PC-3 (cell line): ENCODE measurements at regions not wholly inside any gene's neighbourhood (a gene's known extent, or its start where the extent isn't known, plus 50 kb on each side); places are given as distances from the start of the nearest gene placed in this dataset.

Experiments used
- ATAC-seq: fragments of 200-7000 bp; cut with Tn5 transposase; 2 replicates; pipeline ENCODE4 v1.9.1; 2020; ENCODE audit warnings: mild to moderate bottlenecking, moderate library complexity
- BruUV-seq: library from RNA; stranded (reverse); fragments of 400-500 nt; replicated peaks from 2 replicates; lab custom pipeline; 2021; lab: Mats Ljungman, UMichigan
- CTCF ChIA-PET: fragments of 300-600 bp; sonication (Branson Sonifier 250); formaldehyde crosslinking; loops from one replicate; lab custom pipeline; 2022; ENCODE audit warnings: antibody characterized with exemption; lab: Charles Lee
- POLR2A ChIA-PET: fragments of 300-600 bp; sonication (Branson Sonifier 250); formaldehyde crosslinking; loops from one replicate; lab custom pipeline; 2022; ENCODE audit warnings: antibody characterized with exemption; ENCODE audit not compliant: unreplicated experiment; lab: Charles Lee
- DNase-seq: peaks from one replicate; pipeline ENCODE4 v3.0.0-alpha.2; 2015
- H2AFZ ChIP-seq: fragments of 300-600 bp; sonication (generic); 2 replicates; pipeline ENCODE4 v1.6.0; 2016; ENCODE audit warnings: antibody characterized with exemption, low read length
- H3F3A ChIP-seq: fragments of 300-600 bp; sonication (generic); one replicate; pipeline ENCODE4 v1.6.0; 2017; ENCODE audit warnings: antibody characterized with exemption, low read length, control low read depth, mild to moderate bottlenecking; ENCODE audit not compliant: unreplicated experiment
- H3K27ac ChIP-seq: fragments of 300-600 bp; sonication (generic); 2 replicates; pipeline ENCODE4 v1.5.1; 2016; ENCODE audit warnings: mild to moderate bottlenecking, low read length
- H3K27me3 ChIP-seq: fragments of 300-600 bp; sonication (generic); 2 replicates; pipeline ENCODE4 v1.6.1; 2016; ENCODE audit warnings: low read length, mixed read lengths
- H3K36me3 ChIP-seq: fragments of 300-600 bp; sonication (generic); 2 replicates; pipeline ENCODE4 v1.6.1; 2016; ENCODE audit warnings: low read depth, mixed run types, low read length, mixed read lengths
- H3K4me1 ChIP-seq: fragments of 300-600 bp; sonication (generic); 2 replicates; pipeline ENCODE4 v1.5.1; 2016; ENCODE audit warnings: low read length; ENCODE audit not compliant: insufficient read depth
- H3K4me2 ChIP-seq: fragments of 300-600 bp; sonication (generic); 2 replicates; pipeline ENCODE4 v1.6.0; 2016; ENCODE audit warnings: low read length
- H3K4me3 ChIP-seq: fragments of 300-600 bp; sonication (generic); 2 replicates; pipeline ENCODE4 v1.5.1; 2016; ENCODE audit warnings: mild to moderate bottlenecking, low read length, mixed read lengths
- H3K79me2 ChIP-seq: fragments of 300-600 bp; sonication (generic); 2 replicates; pipeline ENCODE4 v1.6.1; 2017; ENCODE audit warnings: low read length, mixed read lengths
- H3K9ac ChIP-seq: fragments of 300-600 bp; sonication (generic); 2 replicates; pipeline ENCODE4 v1.6.0; 2016; ENCODE audit warnings: mild to moderate bottlenecking, low read length
- H3K9me2 ChIP-seq: fragments of 300-600 bp; sonication (generic); replicated peaks from 2 replicates; pipeline ENCODE4 v1.6.1; 2016; ENCODE audit warnings: mixed run types, low read length, mixed read lengths
- H3K9me3 ChIP-seq: fragments of 300-600 bp; sonication (generic); 2 replicates; pipeline ENCODE4 v1.6.1; 2016; ENCODE audit warnings: low read length, mixed read lengths
- H4K20me1 ChIP-seq: fragments of 300-600 bp; sonication (generic); 2 replicates; pipeline ENCODE4 v1.6.1; 2016; ENCODE audit warnings: low read length, mixed read lengths
- EZH2 ChIP-seq: fragments of 300-600 bp; sonication (generic); IDR thresholded peaks from one replicate; pipeline ENCODE4 v1.6.1; 2017; ENCODE audit warnings: antibody characterized with exemption, mild to moderate bottlenecking, low read length; ENCODE audit not compliant: unreplicated experiment
- EZH2phosphoT487 ChIP-seq: fragments of 300-600 bp; sonication (generic); IDR thresholded peaks from 2 replicates; pipeline ENCODE4 v1.6.1; 2018; ENCODE audit warnings: mild to moderate bottlenecking, antibody characterized with exemption, low read length, borderline replicate concordance
- intact Hi-C: fragments of 100-400 bp; cut with micrococcal nuclease; formaldehyde crosslinking; loops from 2 replicates; pipeline ENCODE4 v1.9.0; 2023
- TF ChIP-seq, protein P1 (sequence below): fragments of 300-600 bp; sonication (generic); conservative IDR thresholded peaks from 2 replicates; pipeline ENCODE4 v1.5.1; 2017; ENCODE audit warnings: antibody characterized with exemption, low read depth, mild to moderate bottlenecking, low read length

- no TSS peak for BruUV-seq
- H3K79me2 ChIP-seq = no peaks in the 10 kb centered on the region
- intact Hi-C loops = no loop called here
- H3K4me3 ChIP-seq = no peak overlapping the region
- no peak overlapping the region for H2AFZ ChIP-seq
- ATAC-seq (no peak), DNase-seq (no peak)
- H3K36me3 ChIP-seq = no peaks in the 10 kb centered on the region
- H4K20me1 ChIP-seq = no peaks in the 10 kb centered on the region
- CTCF ChIA-PET = no interaction called here
- H3K9me2 ChIP-seq = no peaks in the 10 kb centered on the region
- no peaks in the 10 kb centered on the region for H3F3A ChIP-seq
- H3K9ac ChIP-seq = no peak overlapping the region
- no peaks in the 10 kb centered on the region for H3K4me1 ChIP-seq
- no peaks in the 10 kb centered on the region for H3K9me3 ChIP-seq
- no peaks in the 10 kb centered on the region for H3K27me3 ChIP-seq
- H3K4me2 ChIP-seq = no peak overlapping the region
- POLR2A ChIA-PET = no interaction called here
- TF ChIP-seq, protein P1, sequence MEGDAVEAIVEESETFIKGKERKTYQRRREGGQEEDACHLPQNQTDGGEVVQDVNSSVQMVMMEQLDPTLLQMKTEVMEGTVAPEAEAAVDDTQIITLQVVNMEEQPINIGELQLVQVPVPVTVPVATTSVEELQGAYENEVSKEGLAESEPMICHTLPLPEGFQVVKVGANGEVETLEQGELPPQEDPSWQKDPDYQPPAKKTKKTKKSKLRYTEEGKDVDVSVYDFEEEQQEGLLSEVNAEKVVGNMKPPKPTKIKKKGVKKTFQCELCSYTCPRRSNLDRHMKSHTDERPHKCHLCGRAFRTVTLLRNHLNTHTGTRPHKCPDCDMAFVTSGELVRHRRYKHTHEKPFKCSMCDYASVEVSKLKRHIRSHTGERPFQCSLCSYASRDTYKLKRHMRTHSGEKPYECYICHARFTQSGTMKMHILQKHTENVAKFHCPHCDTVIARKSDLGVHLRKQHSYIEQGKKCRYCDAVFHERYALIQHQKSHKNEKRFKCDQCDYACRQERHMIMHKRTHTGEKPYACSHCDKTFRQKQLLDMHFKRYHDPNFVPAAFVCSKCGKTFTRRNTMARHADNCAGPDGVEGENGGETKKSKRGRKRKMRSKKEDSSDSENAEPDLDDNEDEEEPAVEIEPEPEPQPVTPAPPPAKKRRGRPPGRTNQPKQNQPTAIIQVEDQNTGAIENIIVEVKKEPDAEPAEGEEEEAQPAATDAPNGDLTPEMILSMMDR = no peak
- TF ChIP-seq EZH2phosphoT487 (no peak), EZH2 (no peak)
- H3K27ac ChIP-seq = no peak overlapping the region
These were observed 150.1 kb downstream of the PPP1R2C start for GRCh38 chrX:42627891-42628290.

DNA sequence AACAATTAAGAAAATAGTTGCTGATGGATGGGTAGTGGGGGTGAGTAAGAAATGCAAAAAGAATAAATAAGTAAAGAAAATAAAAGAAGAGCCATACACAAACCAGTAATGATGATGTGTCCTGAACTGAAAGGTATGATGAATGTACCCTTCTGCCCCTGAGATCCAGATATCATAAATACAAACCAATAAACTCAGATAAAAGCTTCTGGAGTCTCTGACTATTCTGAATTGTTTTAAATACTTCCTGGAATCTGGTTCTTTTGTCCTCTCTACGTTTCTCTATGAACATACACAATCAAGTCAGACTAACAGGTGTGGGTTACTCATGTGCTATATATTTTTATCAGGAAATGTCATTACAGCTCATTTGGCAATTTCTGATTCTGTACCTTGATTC, 153.4 kb downstream of the PPP1R2C start:
- Histone ChIP-seq H3K27ac (no peak overlapping the region), H3K4me1 (no peaks in the 10 kb centered on the region), H4K20me1 (no peaks in the 10 kb centered on the region), H2AFZ (no peak overlapping the region), H3K9me2 (no peaks in the 10 kb centered on the region), H3K36me3 (no peaks in the 10 kb centered on the region), H3F3A (no peaks in the 10 kb centered on the region), H3K27me3 (no peaks in the 10 kb centered on the region), H3K4me3 (no peak overlapping the region), H3K9me3 (no peaks in the 10 kb centered on the region), H3K4me2 (no peak overlapping the region), H3K9ac (no peak overlapping the region), H3K79me2 (no peaks in the 10 kb centered on the region)
- ChIA-PET CTCF (no interaction called here), POLR2A (no interaction called here)
- DNase-seq (no peak), ATAC-seq (no peak)
- no TSS peak for BruUV-seq
- intact Hi-C loops = no loop called here
- TF ChIP-seq EZH2 = no peak
- TF ChIP-seq, protein P1 = no peak
- no peak for TF ChIP-seq EZH2phosphoT487

DNA sequence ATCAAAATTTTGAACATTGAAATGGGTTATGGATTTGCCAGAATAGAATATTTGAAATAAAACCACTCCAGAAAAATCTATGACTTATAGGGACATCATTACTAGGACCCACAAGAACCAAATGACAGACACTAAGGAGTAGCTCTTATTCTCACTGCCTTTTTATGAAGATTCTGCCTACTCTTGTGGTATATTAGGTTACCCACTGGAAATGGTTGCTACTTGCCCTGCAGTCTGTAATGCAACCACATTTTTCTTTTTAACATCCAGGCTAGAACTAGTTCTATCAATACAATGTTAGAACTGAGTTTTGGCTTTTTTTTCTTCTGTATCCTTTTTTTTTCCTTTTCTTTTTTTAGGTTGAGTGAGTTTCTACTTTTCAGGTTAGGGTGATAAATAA, 158.9 kb downstream of the PPP1R2C start:
- no peaks in the 10 kb centered on the region for H3K9me2 ChIP-seq
- no peaks in the 10 kb centered on the region for H3K4me1 ChIP-seq
- no peaks in the 10 kb centered on the region for H3K36me3 ChIP-seq
- H3F3A ChIP-seq = no peaks in the 10 kb centered on the region
- H4K20me1 ChIP-seq = no peaks in the 10 kb centered on the region
- intact Hi-C loops = no loop called here
- H3K4me2 ChIP-seq = no peak overlapping the region
- no peaks in the 10 kb centered on the region for H3K9me3 ChIP-seq
- H3K9ac ChIP-seq = no peak overlapping the region
- H3K27ac ChIP-seq = no peak overlapping the region
- POLR2A ChIA-PET = no interaction called here
- no peak overlapping the region for H2AFZ ChIP-seq
- CTCF ChIA-PET = no interaction called here
- no peaks in the 10 kb centered on the region for H3K79me2 ChIP-seq
- no peaks in the 10 kb centered on the region for H3K27me3 ChIP-seq
- TF ChIP-seq EZH2phosphoT487 (no peak), EZH2 (no peak)
- TF ChIP-seq, protein P1 = no peak
- no peak overlapping the region for H3K4me3 ChIP-seq
- no peak for ATAC-seq
- DNase-seq = no peak
- no TSS peak for BruUV-seq
